ENCODE measurements at regions not wholly inside any gene's neighbourhood (a gene's known extent, or its start where the extent isn't known, plus 50 kb on each side); places are given as distances from the start of the nearest gene placed in this dataset.

DNA sequence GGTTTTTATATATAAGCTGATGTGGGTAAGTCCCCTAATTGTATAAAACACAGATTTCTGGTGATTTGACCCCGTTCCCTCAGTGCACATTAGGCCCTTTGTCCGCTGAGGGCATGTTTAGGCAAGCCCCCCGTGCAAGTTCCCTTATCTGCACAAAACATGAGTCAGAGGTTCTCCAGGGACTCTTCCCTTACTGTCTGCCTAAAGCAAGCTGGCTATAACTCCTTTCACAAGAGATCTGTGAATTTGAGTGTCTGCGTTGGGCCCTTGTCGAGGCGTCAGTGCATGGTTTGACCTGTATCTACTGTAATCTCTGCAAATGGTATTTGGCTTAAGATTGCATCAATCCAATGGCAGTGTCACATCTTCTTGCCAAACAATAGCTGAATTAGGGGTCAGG, 712.8 kb downstream of the CDH8 start:
- no peak for DNase-seq (ENCODE audit: low read depth)

DNA sequence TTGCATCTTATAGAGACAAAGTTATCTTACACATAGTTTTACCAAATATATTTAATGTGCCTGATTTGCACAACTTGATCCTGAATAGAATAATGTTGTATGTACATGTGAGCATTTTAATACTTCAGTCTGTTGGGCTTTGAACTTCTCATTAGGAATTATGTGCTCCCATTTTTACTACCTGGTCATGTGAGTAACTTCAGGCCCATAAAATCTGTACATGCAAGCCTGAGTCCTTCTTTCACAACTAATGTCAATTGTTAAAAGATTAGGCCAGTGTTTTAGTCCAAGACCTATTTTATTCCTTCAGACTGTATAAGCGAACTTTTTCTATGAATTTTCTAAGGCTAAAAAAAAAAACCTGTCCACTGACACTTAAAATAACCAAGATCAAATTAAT, 715.4 kb downstream of the CDH8 start:
- no peak for DNase-seq (ENCODE audit: low read depth)

DNA sequence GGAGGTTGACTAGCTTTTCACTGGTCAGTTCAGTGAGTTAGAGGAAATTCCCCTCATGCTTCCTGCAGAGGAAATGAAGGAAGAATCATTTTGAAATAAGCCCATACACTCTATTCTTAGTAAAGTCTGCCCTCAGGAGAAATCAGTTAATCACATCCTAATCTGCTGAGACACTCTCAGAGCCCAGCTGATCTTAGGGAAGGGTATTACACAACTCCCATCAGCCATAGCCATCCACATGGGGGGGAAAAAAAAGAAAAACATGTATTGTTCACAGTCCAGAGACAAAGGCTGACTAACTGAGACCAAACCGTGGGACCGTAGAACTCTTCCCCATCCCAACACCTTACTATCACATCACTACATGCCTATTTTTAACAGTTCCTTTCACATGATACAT, 722.3 kb downstream of the CDH8 start:
- no peak for DNase-seq (ENCODE audit: low read depth)

DNA sequence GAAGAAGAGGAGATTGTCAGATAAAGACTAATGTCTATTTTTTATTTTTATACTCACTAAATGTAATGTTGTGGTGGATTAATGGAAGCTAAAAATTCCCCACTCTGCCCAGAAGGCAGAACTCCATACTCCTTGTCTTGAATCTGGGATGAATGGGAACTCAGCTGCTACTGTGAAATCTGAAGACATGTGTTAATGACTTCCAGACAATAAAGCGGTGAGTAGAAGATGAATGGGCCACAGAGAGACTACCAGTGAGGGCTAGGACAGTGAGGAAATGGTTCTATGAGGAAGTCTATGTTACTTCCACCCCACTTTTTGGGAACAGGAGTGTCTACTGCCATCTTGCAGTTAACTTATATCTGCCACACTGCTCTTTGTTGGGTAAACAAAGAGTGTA, 726.9 kb downstream of the CDH8 start:
- DNase-seq (ENCODE audit: low read depth): no peak

DNA sequence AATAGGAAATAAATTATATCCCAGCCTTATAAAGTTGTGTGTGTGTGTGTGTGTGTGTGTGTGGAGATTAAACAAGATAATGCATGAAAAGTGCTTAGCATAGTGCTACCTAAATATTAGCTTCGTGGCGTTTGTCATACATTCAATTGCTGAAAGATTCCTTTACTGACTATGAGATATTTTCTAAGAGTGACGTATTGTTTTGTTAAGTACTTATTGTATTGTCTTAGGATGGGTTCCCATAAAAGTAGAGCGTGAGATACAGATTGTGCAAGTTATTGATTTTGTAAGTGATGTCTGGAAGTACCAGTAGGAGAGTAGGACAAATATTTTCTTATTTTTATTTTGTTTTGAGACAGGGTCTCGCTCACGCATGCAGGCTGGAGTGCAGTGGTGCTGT, 730.0 kb downstream of the CDH8 start:
- no peak for DNase-seq (ENCODE audit: low read depth)

DNA sequence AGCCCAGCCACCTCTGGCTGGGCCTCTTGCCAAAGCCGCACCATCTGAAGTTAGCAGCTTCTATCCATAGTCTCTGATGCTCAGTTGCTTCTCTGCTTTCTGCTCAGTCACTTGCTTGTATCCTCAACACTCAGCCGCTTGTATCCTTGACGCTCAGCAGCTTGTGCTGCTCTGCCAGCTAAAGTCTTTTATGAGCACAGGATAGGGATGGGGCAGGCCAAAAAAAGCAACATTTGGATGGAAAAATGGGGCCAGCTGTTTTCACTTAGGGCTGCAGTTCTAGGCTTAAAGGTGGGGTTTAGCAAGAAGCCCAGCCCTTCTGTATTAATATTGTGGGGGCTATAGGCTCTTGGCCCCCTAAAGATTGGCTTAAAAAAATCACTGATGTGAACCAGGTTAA, 739.4 kb downstream of the CDH8 start:
- DNase-seq (ENCODE audit: low read depth): no peak

DNA sequence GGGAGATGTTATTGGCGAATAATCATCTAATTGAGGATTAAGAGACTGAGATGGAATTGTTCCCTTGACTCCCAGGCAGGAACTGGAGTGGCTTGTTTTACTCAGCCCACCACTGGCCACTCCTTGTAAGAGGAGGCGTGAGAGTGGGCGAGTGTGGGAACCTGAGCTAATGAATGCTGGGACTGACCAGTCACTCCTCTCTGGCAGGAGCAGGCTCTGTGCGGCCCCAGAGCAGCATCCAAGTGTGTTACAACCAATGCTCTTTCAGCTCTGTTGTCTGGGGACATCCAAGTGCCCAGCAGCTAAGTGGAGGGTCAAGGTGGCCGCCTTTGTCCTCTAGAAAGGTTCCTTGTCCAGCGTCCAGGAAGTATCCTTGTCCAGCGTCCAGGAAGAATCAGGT, 739.9 kb downstream of the CDH8 start:
- no peak for DNase-seq (ENCODE audit: low read depth)

DNA sequence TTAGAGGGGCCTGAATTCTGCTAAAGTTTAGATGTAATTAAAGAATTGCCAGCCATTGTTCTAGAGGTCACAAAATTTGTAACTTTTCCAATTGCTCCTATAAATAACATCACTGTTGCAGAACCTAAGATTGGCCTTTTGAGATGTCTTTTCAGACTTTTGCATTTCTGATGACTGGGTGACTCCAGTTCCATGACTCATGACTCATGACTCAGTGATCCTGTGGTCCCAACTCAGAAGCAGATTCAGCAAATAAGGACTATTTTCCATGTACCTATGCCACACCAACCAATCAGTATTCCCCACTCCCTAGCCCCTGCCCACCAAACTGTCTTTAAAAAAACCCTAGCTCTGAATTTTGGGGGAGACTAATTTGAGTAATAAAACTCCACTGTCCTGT, 740.9 kb downstream of the CDH8 start:
- DNase-seq (ENCODE audit: low read depth): no peak

DNA sequence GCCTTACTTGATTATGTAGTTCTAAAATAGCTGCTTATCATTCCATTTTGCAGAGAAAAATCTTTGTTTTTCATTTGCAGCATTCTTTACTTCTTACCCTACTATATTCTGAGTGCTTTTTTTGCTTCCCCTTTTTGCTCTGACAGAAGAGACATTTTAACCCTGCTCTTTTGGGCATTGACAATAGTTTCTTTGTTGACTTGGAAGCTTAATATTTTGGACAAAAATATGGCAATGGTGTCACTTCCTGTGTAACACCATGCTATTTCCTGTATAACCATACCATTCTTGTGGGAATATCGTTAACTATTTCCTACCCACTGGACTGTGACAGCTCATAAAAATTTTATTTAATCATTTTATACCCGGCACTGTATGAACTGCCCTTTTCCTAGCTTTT, 747.1 kb downstream of the CDH8 start:
- no peak for DNase-seq (ENCODE audit: low read depth)

DNA sequence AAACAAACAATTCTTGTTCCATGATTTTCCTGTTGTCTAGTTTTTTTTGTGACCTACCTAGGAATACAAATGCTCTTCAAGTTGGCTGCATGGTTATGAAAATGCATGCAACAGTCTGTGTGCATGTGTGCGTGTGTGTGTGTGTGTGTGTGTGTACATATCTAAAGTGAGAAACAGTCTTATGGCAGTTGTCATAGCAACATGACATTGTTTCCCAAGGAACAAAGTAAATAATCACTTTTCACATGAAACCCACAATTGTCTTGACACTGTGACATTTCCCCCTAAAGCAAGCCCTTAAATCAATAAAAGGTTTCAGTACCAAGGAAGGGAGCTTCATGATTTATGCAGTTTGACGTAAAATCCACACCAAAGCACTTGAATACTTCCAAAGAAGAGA, 758.4 kb downstream of the CDH8 start:
- DNase-seq (ENCODE audit: low read depth): no peak

DNA sequence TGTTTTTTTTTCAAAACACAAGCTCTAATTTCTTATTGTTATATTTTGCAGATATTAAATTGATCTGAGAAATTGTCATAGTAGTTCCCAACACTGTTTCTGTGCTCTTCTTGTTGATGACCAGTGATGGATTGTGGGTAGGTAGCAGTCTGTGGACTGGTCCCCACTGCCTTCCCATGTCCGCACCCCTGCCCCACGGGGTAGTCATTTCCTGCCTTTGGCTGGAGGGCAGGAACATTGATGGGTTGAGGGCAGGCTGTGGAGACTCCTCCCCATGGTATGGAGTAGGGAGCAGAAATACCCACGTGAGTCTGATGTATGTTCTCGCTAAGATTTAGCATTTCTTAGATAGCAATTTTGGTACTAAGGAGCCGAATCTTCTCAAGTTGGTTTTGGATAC, 762.0 kb downstream of the CDH8 start:
- DNase-seq (ENCODE audit: low read depth): no peak

DNA sequence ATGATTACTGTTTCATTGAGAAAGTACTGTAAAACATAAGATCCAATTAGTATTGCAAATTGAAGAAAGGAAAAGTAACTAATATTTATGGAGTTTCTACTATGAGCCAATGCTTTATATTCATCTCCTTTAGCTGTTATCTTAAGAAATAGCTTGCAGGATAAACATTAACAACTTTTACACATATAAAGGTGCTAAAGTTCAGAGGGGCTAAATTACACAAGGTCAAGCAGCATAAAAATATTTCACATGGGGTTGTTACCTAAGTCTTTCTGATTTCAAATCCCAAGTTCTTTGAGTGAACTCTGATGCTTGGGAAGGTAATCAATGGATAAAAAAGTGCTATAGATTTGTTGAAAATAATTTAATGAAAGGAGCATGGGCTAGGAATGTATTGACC, 765.5 kb downstream of the CDH8 start:
- no peak for DNase-seq (ENCODE audit: low read depth)

DNA sequence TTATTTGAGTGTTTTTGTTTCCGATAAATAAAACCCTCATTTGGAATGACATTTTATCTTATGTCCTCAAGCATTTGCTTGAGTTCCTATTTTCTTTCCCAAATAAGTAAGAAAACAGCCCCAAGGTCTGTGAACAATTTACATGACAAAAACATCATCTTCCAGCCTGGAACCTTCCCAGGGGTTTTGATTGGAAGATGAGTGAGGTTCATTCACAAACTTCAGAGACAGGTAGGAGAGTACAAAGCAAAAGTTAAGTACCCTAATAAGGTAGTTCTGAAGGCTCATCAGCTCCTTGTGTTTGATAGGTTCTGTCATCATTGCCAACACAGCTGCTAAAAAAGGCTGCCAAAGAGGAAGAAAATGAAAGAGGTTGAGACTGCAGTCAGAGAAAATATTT, 772.8 kb downstream of the CDH8 start:
- no peak for DNase-seq (ENCODE audit: low read depth)

DNA sequence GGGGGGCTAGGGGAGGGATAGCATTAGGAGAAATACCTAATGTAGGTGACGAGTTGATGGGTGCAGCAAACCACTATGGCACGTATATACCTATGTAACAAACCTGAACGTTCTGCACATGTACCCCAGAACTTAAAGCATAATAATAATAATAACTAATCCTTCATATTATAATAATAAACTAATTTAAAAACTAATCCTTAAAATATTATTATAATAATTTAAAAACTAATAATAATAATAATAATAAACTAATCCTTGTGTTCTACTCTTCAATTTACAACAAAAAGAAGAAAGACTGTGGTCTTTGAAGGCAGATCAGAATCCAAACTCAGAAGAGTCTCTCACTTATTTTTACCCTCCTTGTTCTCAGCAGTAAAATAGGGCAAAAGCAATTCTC, 774.9 kb downstream of the CDH8 start:
- no peak for DNase-seq (ENCODE audit: low read depth)

DNA sequence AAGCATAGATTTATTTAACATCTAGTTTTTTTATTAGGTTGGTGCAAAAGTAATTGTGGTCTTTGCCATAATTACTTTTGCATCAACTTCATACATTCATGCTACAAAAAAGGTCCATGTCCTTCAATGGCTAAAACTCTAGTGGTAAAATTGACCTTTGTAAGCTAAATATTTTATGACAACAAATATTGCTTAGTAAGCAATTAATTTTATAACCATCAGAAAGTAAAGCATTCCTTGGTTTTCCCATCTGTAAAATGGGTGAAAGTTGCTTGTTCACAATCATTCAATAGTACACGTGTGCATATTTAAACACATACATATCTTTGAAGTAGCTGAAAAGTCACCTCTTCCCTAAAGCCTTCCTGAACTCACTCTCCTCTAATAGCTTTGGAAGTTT, 789.6 kb downstream of the CDH8 start:
- no peak for DNase-seq (ENCODE audit: low read depth)

DNA sequence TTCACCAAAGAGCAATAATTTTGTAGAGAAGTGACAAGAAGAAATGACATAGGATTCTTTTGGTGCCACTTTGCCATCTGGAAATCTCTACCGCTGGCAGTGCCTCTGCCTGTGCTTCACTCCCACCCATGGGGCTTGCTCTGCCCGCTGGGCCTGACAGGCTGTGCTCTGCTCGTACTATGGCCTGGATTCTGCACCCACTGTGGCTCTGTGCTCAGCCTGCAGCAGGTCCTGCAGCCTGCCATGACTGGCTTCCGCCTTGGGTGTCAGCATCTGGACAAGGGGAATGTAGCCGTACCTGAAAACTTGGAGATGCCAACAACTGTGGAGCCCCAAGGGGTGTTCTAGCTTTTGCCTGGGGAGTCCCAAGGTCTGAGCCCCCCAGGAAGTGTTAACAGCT, 792.3 kb downstream of the CDH8 start:
- no peak for DNase-seq (ENCODE audit: low read depth)

DNA sequence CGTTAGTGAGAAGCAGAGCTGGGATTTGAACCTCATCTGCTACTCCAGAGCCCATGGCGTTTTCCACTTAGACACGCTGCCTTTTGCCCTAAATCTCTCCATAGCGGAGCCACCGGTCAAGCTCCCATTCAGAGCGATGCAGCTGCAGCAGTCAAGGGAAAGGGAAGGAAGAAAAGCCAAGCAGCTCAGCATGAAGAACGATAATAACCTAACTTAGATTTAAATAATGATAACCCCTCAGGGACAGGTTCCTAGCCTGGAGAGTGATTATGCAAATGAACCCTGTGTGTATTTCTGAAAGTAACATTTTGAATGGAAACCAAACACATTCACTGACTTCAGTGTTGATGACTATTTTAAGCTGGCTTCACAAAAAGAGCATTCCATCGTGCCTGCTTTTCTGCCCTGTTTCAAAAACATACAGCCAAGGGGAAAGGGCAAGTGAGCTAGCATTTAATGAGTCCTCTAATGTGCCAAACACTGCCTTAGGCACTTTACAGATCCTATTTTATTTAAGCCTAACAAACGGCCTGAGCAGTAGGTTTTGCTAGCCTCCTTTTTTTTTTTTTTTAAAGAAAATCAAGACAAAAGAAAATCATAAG, 798.3 kb downstream of the CDH8 start:
- DNase-seq (ENCODE audit: low read depth): no peak

DNA sequence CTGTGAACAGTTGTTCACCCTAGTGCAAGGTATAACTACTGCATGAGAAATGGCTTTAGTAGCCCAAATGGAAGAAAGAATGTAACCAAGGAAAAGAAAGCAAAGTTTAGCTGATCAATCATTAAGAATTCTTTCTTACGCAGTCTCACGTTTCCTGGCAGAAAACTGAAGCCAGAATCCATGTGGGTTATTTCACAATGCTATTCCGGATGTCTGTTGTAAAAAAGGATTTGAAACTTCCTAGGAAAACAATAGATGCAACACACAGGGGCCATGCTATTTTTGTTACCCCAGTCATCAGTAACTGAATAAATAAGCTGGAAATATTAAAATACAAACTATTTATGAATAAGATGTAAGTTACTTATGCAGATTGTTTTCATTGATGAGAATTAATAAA, 802.5 kb downstream of the CDH8 start:
- no peak for DNase-seq (ENCODE audit: low read depth)

DNA sequence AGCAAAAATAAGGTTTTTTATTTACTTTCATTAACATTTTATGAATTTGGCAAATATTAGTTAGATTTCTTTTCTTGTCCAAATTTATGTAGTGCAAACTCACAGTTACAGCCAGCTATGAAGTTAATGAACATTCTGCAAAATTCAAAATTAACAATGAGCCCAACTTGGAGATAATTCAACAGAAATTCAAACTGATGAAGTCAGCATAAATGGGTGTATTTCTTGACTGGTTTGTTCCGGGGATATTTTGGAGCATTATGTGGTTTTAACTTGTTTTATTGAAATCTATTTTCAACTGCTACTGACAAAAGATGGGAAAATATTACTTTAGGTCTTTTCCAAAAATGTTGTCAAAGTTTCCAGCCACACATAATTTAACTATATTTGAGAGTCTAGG, 807.9 kb downstream of the CDH8 start:
- DNase-seq (ENCODE audit: low read depth): no peak

DNA sequence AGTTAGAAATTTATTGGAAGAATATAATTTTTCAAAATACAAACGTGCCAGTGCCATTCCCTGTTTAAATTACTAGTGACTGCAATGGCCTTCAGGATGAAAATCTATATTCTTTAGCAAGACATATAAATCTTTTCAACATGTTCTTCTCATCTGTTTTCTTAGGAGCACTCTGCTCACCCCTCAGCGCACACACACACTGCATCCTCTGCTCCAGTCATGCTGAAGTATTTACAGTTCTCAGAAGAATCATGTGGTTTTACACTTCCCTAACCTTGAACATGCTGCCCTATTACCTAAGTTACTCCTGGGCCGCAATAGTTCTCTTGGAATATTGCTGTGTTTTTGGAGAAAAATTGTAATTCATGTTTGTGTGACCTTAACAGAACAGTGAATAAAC, 820.6 kb downstream of the CDH8 start:
- DNase-seq (ENCODE audit: low read depth): no peak

DNA sequence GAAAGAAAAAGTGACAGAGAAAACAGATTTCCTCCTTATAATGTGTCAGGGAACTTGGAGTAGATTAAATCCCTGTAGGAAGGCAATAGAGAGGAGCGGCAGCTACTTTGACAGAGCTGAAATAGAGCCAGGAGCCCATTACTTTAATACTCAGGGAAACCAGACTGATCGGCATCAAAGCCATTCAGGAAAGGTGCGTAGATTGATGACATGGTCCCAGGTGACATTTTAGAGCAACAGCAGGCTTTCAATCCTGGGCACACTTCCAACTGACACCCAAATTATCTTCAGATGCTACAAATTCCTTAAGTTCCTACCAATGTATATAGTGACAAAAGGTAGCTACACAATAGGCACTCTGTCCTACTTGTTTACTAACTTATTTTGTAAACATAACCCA, 821.5 kb downstream of the CDH8 start:
- no peak for DNase-seq (ENCODE audit: low read depth)

DNA sequence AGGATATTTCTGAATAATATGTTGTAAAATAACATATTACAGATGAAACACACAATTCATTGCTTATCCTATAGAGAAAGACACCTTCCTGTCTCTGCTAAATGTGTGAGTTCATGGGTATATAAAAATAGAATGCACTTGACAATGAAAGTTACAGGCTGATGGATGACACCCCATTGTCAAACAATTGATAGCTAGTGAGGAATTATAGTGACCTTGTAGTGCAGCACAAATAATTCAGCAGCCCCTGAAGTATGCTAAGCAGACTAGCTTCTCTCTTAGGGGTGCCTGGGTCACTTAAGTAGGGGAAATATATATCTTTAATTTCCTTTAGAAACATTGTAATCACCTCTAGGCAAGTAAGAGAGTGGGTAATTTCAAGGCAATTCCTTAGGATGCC, 826.2 kb downstream of the CDH8 start:
- no peak for DNase-seq (ENCODE audit: low read depth)

DNA sequence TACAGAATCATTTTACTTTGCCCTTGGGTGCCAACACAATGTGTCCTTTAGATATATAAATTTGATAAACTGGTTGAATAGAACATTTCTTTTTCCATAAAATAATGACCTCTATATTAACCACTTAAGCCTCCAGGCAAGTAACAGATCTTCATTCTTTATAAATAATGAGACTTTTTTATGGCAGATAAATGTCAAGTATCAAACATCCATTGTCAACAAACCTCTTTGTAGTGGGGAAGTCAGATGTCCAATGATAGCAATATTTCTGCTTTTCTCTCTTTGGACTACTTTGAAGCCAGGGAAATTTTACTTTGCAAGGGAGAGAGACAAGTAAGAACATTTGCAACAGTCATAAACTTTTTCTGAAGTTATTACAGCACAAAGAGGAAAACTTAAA, 841.2 kb downstream of the CDH8 start:
- DNase-seq (ENCODE audit: low read depth): no peak

DNA sequence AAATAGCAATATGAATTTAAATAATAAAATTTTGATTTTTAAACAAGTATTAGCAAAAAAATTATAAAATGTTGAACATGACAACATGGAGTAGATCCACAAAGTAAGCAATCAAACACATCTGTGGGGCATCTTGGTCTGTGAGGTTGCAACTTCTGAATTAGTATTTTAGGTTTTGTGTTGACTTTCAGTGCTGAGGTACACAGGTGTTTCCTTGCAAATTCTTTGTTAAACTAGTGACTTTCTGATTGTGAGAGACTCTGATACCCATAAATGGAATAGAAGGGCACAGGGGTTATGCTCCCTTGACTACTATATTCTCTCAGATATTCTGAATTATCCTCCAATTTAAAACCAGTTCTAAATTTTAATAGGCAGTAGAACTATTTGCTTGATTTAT, 841.7 kb downstream of the CDH8 start:
- DNase-seq (ENCODE audit: low read depth): no peak

DNA sequence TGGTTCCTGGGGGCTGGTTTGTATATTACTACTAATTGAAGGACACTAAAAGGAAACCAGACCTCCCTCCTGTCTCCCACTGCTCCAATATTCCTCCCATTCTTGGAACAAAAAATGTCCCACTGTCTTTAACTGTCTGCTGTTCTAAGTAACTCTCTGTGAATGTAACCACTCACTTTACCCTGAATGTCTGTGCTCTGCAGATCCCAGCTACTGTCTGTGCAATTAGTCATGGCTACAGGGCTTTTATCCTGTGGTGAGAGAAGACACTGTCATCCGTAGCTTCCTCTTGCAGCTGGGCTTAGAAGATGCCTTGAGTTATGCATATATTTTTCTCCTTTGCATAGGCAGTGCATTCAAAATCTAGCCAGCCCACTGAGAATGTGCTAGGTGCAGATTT, 853.8 kb downstream of the CDH8 start:
- no peak for DNase-seq (ENCODE audit: low read depth)
